ENCODE measurements at regions not wholly inside any gene's neighbourhood (a gene's known extent, or its start where the extent isn't known, plus 50 kb on each side); places are given as distances from the start of the nearest gene placed in this dataset.

DNA sequence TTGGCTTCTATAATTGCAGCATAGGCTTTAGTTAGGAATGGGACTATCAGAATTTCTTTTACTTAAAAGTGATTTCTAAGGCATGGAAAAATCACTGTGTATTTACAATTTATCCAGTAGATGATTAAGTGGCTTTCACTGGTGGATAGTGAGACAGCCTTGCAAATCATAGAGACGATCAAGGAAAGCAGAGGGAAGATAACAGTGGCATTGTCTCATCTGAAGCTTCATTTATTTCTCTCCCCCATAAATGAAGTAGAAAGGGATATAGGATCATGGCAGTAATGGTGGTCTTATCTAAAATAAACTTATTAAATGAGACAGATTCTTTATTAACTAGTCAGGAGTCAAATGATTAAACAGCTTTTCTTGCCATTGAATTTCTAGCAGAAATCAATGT is 224.2 kb upstream of the ANO5 start:
- DNase-seq, result no peak
- peaks cover 3% of the 10 kb centered on the region for H3K9me3 ChIP-seq (ENCODE audit: severe bottlenecking)
- TF ChIP-seq, protein P1, sequence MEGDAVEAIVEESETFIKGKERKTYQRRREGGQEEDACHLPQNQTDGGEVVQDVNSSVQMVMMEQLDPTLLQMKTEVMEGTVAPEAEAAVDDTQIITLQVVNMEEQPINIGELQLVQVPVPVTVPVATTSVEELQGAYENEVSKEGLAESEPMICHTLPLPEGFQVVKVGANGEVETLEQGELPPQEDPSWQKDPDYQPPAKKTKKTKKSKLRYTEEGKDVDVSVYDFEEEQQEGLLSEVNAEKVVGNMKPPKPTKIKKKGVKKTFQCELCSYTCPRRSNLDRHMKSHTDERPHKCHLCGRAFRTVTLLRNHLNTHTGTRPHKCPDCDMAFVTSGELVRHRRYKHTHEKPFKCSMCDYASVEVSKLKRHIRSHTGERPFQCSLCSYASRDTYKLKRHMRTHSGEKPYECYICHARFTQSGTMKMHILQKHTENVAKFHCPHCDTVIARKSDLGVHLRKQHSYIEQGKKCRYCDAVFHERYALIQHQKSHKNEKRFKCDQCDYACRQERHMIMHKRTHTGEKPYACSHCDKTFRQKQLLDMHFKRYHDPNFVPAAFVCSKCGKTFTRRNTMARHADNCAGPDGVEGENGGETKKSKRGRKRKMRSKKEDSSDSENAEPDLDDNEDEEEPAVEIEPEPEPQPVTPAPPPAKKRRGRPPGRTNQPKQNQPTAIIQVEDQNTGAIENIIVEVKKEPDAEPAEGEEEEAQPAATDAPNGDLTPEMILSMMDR (IDR thresholded peaks at IDR 0.05; ENCODE audit: low read depth, low read length), result no peak
- H3K27ac ChIP-seq, result no peak overlapping the region
- no peak overlapping the region for H3K4me3 ChIP-seq (ENCODE audit: low read depth, low read length)
- no peaks in the 10 kb centered on the region for H3K36me3 ChIP-seq
- no peaks in the 10 kb centered on the region for H3K27me3 ChIP-seq (ENCODE audit: insufficient read depth, low read depth, severe bottlenecking)

DNA sequence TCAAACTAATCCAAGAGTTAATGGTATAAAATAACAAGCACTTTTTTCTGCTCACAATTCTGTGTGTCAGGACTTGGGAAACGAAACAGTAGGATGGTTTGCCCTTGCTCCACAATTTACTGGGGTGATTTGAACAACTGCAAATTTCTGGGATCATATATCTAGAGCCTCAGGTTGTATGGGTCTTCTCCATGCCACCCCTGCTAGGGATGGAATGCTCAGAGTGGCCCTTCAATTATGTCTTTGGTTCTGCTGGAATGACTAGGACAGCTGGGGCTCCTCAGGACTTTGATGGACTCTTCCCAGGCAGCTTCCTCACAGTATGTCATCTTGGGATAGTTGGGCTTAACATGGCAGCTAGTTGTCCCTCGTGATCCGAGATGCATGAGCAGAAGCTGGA is 223.0 kb upstream of the ANO5 start:
- H3K27ac ChIP-seq, result no peak overlapping the region
- H3K9me3 ChIP-seq (ENCODE audit: severe bottlenecking), result peaks cover 3% of the 10 kb centered on the region
- DNase-seq, result no peak
- H3K4me3 ChIP-seq (ENCODE audit: low read depth, low read length), result no peak overlapping the region
- H3K36me3 ChIP-seq, result no peaks in the 10 kb centered on the region
- TF ChIP-seq, protein P1 (IDR thresholded peaks at IDR 0.05; ENCODE audit: low read depth, low read length), result no peak
- H3K27me3 ChIP-seq (ENCODE audit: insufficient read depth, low read depth, severe bottlenecking), result no peaks in the 10 kb centered on the region

DNA sequence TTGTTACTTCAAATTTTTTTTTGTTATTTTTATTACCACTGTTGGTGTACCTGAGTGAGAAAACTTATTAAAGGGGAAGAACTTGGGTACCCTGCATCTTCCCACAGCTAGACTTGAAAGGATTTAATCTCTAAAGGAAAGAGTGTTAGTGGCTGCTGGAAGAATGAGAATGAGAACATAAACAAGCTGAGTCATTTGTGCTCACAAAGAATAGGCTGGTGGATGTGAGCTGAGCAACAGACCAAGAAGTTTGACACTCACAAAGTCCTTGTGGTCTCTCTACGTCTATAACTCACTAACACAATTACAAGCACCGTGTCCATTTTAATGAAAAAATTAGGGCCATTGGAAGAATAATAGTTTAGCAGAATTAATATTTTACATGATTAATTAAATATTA is 217.6 kb upstream of the ANO5 start:
- no peak overlapping the region for H3K4me3 ChIP-seq (ENCODE audit: low read depth, low read length)
- no peak for DNase-seq
- H3K27me3 ChIP-seq (ENCODE audit: insufficient read depth, low read depth, severe bottlenecking), result no peaks in the 10 kb centered on the region
- TF ChIP-seq, protein P1 (IDR thresholded peaks at IDR 0.05; ENCODE audit: low read depth, low read length), result no peak
- no peaks in the 10 kb centered on the region for H3K9me3 ChIP-seq (ENCODE audit: severe bottlenecking)
- no peaks in the 10 kb centered on the region for H3K36me3 ChIP-seq
- H3K27ac ChIP-seq, result no peak overlapping the region

DNA sequence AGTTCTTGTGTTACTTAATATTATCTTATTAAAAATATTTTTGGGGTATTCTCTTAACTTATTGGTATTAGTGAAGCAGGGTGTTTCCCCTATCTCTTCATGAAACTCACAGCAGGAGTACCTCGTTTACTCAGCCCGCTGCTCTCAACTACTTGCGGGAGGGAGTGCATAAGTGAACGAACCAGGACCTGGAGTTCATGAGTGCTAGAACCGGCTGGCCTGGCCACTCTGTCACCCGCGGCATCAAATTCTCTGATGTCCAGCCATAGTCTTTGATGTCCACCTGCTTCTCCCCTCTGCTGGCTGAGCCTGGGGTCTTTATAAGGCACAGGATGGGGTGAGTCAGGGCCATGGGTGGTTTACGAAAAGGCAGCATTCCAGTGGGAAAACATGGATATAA is 216.7 kb upstream of the ANO5 start:
- Histone ChIP-seq H3K9me3 (ENCODE audit: severe bottlenecking) (no peaks in the 10 kb centered on the region), H3K27ac (no peak overlapping the region), H3K36me3 (no peaks in the 10 kb centered on the region), H3K27me3 (ENCODE audit: insufficient read depth, low read depth, severe bottlenecking) (no peaks in the 10 kb centered on the region), H3K4me3 (ENCODE audit: low read depth, low read length) (no peak overlapping the region)
- no peak for DNase-seq
- TF ChIP-seq, protein P1 (IDR thresholded peaks at IDR 0.05; ENCODE audit: low read depth, low read length), result no peak

DNA sequence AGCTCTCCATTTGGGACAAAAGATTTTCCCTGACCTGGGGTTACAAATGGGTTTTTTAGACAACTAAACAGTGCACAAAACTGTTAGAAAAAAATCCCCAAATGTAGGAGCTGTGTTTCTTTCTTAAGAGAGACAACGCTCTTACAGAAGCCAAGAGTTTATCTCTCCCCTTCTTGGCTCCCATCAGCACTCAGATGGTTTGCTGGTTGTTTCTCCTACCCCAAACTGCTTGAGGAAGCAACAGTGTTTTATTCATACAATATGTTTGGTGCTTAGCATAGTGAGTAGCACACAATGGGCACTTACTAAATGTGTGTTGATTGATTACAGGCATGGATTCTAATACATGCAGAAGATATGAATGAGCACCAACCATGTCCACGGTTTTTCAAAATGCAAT is 209.5 kb upstream of the ANO5 start:
- H3K27ac ChIP-seq, result no peak overlapping the region
- TF ChIP-seq, protein P1 (IDR thresholded peaks at IDR 0.05; ENCODE audit: low read depth, low read length), result no peak
- no peak for DNase-seq
- no peaks in the 10 kb centered on the region for H3K9me3 ChIP-seq (ENCODE audit: severe bottlenecking)
- no peak overlapping the region for H3K4me3 ChIP-seq (ENCODE audit: low read depth, low read length)
- no peaks in the 10 kb centered on the region for H3K36me3 ChIP-seq
- H3K27me3 ChIP-seq (ENCODE audit: insufficient read depth, low read depth, severe bottlenecking), result no peaks in the 10 kb centered on the region

DNA sequence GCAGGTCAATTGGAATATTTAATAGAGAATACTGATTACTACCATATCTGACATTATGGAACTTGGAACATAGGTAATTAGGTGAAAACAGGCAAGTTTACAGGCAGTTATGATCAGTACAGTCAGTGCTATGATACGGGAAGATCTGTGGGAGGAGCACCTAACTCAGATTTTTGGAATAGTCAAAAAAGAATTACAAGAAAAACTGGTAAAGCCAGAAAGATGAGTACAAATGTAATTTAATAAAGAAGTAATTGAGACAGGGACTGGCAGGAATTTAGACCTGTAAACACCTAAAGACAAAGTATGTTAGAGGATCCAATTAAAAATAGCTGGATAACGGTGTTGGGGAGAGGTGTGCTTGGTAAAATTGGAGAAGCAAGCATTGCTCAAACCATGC is 206.5 kb upstream of the ANO5 start:
- no peak for DNase-seq
- H3K4me3 ChIP-seq (ENCODE audit: low read depth, low read length), result no peak overlapping the region
- H3K27ac ChIP-seq, result no peak overlapping the region
- no peaks in the 10 kb centered on the region for H3K36me3 ChIP-seq
- no peaks in the 10 kb centered on the region for H3K27me3 ChIP-seq (ENCODE audit: insufficient read depth, low read depth, severe bottlenecking)
- no peaks in the 10 kb centered on the region for H3K9me3 ChIP-seq (ENCODE audit: severe bottlenecking)
- TF ChIP-seq, protein P1 (IDR thresholded peaks at IDR 0.05; ENCODE audit: low read depth, low read length), result no peak
